ENCODE measurements at regions not wholly inside any gene's neighbourhood (a gene's known extent, or its start where the extent isn't known, plus 50 kb on each side); places are given as distances from the start of the nearest gene placed in this dataset.

DNA sequence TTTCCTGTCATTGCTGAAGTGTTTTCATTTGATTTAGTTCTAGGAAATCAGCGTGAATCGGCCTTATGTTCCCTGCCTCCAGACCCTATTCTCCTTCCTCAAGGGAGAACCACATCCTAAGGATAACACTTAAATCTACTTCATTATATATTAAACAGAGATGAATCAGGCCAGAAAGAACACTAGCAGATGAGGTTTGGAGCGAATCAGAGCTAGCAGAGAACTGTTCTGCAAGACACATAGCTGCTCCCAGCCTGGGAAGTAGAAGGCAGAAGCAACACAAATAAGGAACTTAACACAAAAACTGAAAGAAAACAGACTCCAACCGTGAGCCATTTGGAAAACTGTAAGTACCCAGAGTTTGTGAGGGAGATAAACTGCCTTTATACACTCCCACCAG, 718.2 kb downstream of the SEMA5A start:
- Histone ChIP-seq H3K9me3 (ENCODE audit: control insufficient read depth in 1 of 2, insufficient read depth in 1 of 2, low read depth in 1 of 2, low read length in 2 of 2) (peaks cover 6 to 18% of the 10 kb centered on the region in 2 experiments; a peak in 2 of 4 replicates), H2AFZ (ENCODE audit: low read depth, low read length, poor library complexity, severe bottlenecking) (no peak overlapping the region), H3K9me2 (ENCODE audit: insufficient read depth) (no peaks in the 10 kb centered on the region), H3K27me3 (ENCODE audit: insufficient read depth, low read length) (no peaks in the 10 kb centered on the region), H3K9ac (ENCODE audit: low read length) (no peak overlapping the region), H3K36me3 (ENCODE audit: control insufficient read depth in 1 of 2, insufficient read depth in 2 of 2, low read length in 2 of 2) (no peaks in the 10 kb centered on the region), H3K4me2 (ENCODE audit: low read length) (no peak overlapping the region), H4K20me1 (ENCODE audit: insufficient read depth) (no peaks in the 10 kb centered on the region), H3K27ac (ENCODE audit: low read depth, low read length) (no peak overlapping the region), H3K79me2 (ENCODE audit: insufficient read depth, low read length) (no peaks in the 10 kb centered on the region), H3K4me3 (replicated peaks in 1 of 2; ENCODE audit: low read depth in 1 of 2, low read length in 2 of 2) (no peak overlapping the region), H3K4me1 (ENCODE audit: control insufficient read depth in 1 of 2, insufficient read depth in 2 of 2, low read length in 2 of 2) (no peaks in the 10 kb centered on the region)
- no peak for ATAC-seq
- POLR2A ChIA-PET, result no interaction called here
- CTCF ChIA-PET, result no interaction called here
- BruUV-seq (replicated peaks), result no TSS peak
- TF ChIP-seq ZNF274 (IDR thresholded peaks at IDR 0.05; ENCODE audit: low read depth, low read length) (no peak), TCF7L2 (IDR thresholded peaks at IDR 0.05; ENCODE audit: borderline replicate concordance, extremely low read depth, insufficient read depth, insufficient read length) (no peak), SRF (IDR thresholded peaks at IDR 0.05; ENCODE audit: low read depth) (no peak), RAD21 (IDR thresholded peaks at IDR 0.05; ENCODE audit: low read depth) (no peak), POLR2AphosphoS5 (IDR thresholded peaks at IDR 0.05; ENCODE audit: low read depth, low read length) (no peak), SP1 (IDR thresholded peaks at IDR 0.05; ENCODE audit: low read depth) (no peak), CBX3 (IDR thresholded peaks at IDR 0.05; ENCODE audit: low read depth) (no peak), ZFX (IDR thresholded peaks at IDR 0.05) (no peak), FOSL1 (IDR thresholded peaks at IDR 0.05; ENCODE audit: low read depth) (no peak), EZH2phosphoT487 (IDR thresholded peaks at IDR 0.05; ENCODE audit: borderline replicate concordance) (no peak), YY1 (IDR thresholded peaks at IDR 0.05; ENCODE audit: extremely low read depth, insufficient replicate concordance, low read depth, low read length) (no peak), ELF1 (IDR thresholded peaks at IDR 0.05; ENCODE audit: borderline replicate concordance, low read depth) (no peak), CEBPB (IDR thresholded peaks at IDR 0.05; ENCODE audit: low read depth) (no peak), POLR2A (IDR thresholded peaks at IDR 0.05; ENCODE audit: borderline replicate concordance, extremely low read depth, insufficient read depth, insufficient read length) (no peak), JUND (IDR thresholded peaks at IDR 0.05) (no peak)
- TF ChIP-seq, protein P1, sequence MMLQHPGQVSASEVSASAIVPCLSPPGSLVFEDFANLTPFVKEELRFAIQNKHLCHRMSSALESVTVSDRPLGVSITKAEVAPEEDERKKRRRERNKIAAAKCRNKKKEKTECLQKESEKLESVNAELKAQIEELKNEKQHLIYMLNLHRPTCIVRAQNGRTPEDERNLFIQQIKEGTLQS (IDR thresholded peaks at IDR 0.05), result no peak
- TF ChIP-seq, protein P2, sequence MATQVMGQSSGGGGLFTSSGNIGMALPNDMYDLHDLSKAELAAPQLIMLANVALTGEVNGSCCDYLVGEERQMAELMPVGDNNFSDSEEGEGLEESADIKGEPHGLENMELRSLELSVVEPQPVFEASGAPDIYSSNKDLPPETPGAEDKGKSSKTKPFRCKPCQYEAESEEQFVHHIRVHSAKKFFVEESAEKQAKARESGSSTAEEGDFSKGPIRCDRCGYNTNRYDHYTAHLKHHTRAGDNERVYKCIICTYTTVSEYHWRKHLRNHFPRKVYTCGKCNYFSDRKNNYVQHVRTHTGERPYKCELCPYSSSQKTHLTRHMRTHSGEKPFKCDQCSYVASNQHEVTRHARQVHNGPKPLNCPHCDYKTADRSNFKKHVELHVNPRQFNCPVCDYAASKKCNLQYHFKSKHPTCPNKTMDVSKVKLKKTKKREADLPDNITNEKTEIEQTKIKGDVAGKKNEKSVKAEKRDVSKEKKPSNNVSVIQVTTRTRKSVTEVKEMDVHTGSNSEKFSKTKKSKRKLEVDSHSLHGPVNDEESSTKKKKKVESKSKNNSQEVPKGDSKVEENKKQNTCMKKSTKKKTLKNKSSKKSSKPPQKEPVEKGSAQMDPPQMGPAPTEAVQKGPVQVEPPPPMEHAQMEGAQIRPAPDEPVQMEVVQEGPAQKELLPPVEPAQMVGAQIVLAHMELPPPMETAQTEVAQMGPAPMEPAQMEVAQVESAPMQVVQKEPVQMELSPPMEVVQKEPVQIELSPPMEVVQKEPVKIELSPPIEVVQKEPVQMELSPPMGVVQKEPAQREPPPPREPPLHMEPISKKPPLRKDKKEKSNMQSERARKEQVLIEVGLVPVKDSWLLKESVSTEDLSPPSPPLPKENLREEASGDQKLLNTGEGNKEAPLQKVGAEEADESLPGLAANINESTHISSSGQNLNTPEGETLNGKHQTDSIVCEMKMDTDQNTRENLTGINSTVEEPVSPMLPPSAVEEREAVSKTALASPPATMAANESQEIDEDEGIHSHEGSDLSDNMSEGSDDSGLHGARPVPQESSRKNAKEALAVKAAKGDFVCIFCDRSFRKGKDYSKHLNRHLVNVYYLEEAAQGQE (IDR thresholded peaks at IDR 0.05; ENCODE audit: low read depth), result no peak
- TF ChIP-seq, protein P3, sequence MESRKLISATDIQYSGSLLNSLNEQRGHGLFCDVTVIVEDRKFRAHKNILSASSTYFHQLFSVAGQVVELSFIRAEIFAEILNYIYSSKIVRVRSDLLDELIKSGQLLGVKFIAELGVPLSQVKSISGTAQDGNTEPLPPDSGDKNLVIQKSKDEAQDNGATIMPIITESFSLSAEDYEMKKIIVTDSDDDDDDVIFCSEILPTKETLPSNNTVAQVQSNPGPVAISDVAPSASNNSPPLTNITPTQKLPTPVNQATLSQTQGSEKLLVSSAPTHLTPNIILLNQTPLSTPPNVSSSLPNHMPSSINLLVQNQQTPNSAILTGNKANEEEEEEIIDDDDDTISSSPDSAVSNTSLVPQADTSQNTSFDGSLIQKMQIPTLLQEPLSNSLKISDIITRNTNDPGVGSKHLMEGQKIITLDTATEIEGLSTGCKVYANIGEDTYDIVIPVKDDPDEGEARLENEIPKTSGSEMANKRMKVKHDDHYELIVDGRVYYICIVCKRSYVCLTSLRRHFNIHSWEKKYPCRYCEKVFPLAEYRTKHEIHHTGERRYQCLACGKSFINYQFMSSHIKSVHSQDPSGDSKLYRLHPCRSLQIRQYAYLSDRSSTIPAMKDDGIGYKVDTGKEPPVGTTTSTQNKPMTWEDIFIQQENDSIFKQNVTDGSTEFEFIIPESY (IDR thresholded peaks at IDR 0.05; ENCODE audit: extremely low read depth, insufficient replicate concordance, low read length), result no peak
- TF ChIP-seq, protein P4, sequence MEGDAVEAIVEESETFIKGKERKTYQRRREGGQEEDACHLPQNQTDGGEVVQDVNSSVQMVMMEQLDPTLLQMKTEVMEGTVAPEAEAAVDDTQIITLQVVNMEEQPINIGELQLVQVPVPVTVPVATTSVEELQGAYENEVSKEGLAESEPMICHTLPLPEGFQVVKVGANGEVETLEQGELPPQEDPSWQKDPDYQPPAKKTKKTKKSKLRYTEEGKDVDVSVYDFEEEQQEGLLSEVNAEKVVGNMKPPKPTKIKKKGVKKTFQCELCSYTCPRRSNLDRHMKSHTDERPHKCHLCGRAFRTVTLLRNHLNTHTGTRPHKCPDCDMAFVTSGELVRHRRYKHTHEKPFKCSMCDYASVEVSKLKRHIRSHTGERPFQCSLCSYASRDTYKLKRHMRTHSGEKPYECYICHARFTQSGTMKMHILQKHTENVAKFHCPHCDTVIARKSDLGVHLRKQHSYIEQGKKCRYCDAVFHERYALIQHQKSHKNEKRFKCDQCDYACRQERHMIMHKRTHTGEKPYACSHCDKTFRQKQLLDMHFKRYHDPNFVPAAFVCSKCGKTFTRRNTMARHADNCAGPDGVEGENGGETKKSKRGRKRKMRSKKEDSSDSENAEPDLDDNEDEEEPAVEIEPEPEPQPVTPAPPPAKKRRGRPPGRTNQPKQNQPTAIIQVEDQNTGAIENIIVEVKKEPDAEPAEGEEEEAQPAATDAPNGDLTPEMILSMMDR (IDR thresholded peaks at IDR 0.05 in 2 of 3, conservative IDR thresholded peaks at IDR 0.05 in 1 of 3; ENCODE audit: borderline replicate concordance in 1 of 3, insufficient read depth in 1 of 3, low read depth in 2 of 3, low read length in 2 of 3), result no peak
- no peak for DNase-seq (ENCODE audit: low read depth, low spot score)
- RAD21 ChIA-PET (ENCODE audit: low non-redundant PET in 1 of 2, low total read pairs in 2 of 2, uncharacterized antibody in 2 of 2, unreplicated experiment in 2 of 2), result no interaction called here
- intact Hi-C loops (cut with micrococcal nuclease), result no loop called here
